A673 (cell line): ENCODE measurements at regions not wholly inside any gene's neighbourhood (a gene's known extent, or its start where the extent isn't known, plus 50 kb on each side); places are given as distances from the start of the nearest gene placed in this dataset.

Source experiments
- BruUV-seq: library from RNA; stranded (reverse); fragments of 400-500 nt; replicated peaks from 2 replicates; lab custom pipeline; 2021; lab: Mats Ljungman, UMichigan
- CTCF ChIA-PET: fragments of 300-600 bp; sonication (Branson Sonifier 250); formaldehyde crosslinking; loops from one replicate; lab custom pipeline; 2022; ENCODE audit warnings: antibody characterized with exemption; lab: Charles Lee
- POLR2A ChIA-PET: fragments of 300-600 bp; sonication (Branson Sonifier 250); formaldehyde crosslinking; loops from one replicate; lab custom pipeline; 2022; ENCODE audit warnings: antibody characterized with exemption; ENCODE audit not compliant: low non-redundant PET; lab: Charles Lee
- DNase-seq: peaks from one replicate; pipeline ENCODE4 v3.0.0-alpha.2; 2015; ENCODE audit warnings: low spot score
- H3K27ac ChIP-seq: fragments of 200-600 bp; sonication (generic); 2 replicates; pipeline ENCODE4 v1.5.1; 2016; ENCODE audit warnings: mixed run types, low read depth, mild to moderate bottlenecking, mixed read lengths, antibody characterized with exemption, low read length; ENCODE audit not compliant: poor library complexity, severe bottlenecking
- H3K27me3 ChIP-seq: fragments of 200-600 bp; sonication (generic); replicated peaks from 2 replicates; pipeline ENCODE4 v1.6.1; 2017; ENCODE audit warnings: mixed run types, low read depth, mild to moderate bottlenecking, mixed read lengths, antibody characterized with exemption, low read length; ENCODE audit not compliant: insufficient read depth, poor library complexity
- H3K36me3 ChIP-seq: fragments of 200-600 bp; sonication (generic); 2 replicates; pipeline ENCODE4 v1.6.1; 2016; ENCODE audit warnings: mixed run types, mild to moderate bottlenecking, mixed read lengths, antibody characterized with exemption, low read length; ENCODE audit not compliant: insufficient read depth, poor library complexity, severe bottlenecking
- H3K4me1 ChIP-seq: fragments of 200-600 bp; sonication (generic); 2 replicates; pipeline ENCODE4 v1.6.1; 2017; ENCODE audit warnings: mixed run types, mild to moderate bottlenecking, mixed read lengths, antibody characterized with exemption, low read length; ENCODE audit not compliant: insufficient read depth, poor library complexity, severe bottlenecking
- H3K4me3 ChIP-seq: fragments of 200-600 bp; sonication (generic); 2 replicates; pipeline ENCODE4 v1.5.1; 2016; ENCODE audit warnings: low read depth, mixed run types, mild to moderate bottlenecking, mixed read lengths, low read length; ENCODE audit not compliant: poor library complexity, severe bottlenecking
- H3K9me3 ChIP-seq: fragments of 200-600 bp; sonication (generic); 2 replicates; pipeline ENCODE4 v1.6.1; 2016; ENCODE audit warnings: mixed run types, low read depth, mild to moderate bottlenecking, mixed read lengths, antibody characterized with exemption, low read length; ENCODE audit not compliant: poor library complexity, severe bottlenecking
- CTCF ChIP-seq: fragments of 300-800, 200-600 bp; sonication (generic); conservative IDR thresholded peaks from 2 replicates; pipeline ENCODE4 v1.5.1; 2017; ENCODE audit warnings: low read depth, mild to moderate bottlenecking, antibody characterized with exemption, low read length, moderate library complexity, mixed read lengths
- EZH2 ChIP-seq: fragments of 200-600 bp; sonication (generic); IDR thresholded peaks from 2 replicates; pipeline ENCODE4 v1.6.1; 2017; ENCODE audit warnings: borderline replicate concordance, low read depth, mild to moderate bottlenecking, mixed read lengths, antibody characterized with exemption, low read length; ENCODE audit not compliant: poor library complexity, severe bottlenecking
- intact Hi-C: fragments of 100-400 bp; cut with micrococcal nuclease; formaldehyde crosslinking; loops from one replicate; pipeline ENCODE4 v1.10.0; 2022; ENCODE audit not compliant: unreplicated experiment

GRCh38 chr1:34361121-34361520, 184.4 kb downstream of the C1orf94 start:
- ChIA-PET POLR2A (no interaction called here), CTCF (no interaction called here)
- Histone ChIP-seq H3K9me3 (no peaks in the 10 kb centered on the region), H3K27ac (no peak overlapping the region), H3K36me3 (no peaks in the 10 kb centered on the region), H3K4me3 (no peak overlapping the region), H3K27me3 (peaks cover 27% of the 10 kb centered on the region), H3K4me1 (no peaks in the 10 kb centered on the region)
- intact Hi-C loops, result no loop called here
- DNase-seq, result no peak
- no peak for TF ChIP-seq EZH2
- TF ChIP-seq CTCF, result no peak
- no TSS peak for BruUV-seq

GRCh38 chr1:34361781-34362357, 185.2 kb downstream of the C1orf94 start:
- CTCF ChIA-PET, result no interaction called here
- DNase-seq, result no peak

GRCh38 chr1:34362949-34363348, 186.2 kb downstream of the C1orf94 start:
- BruUV-seq, result no TSS peak
- Histone ChIP-seq H3K27ac (no peak overlapping the region), H3K9me3 (no peaks in the 10 kb centered on the region), H3K27me3 (peaks cover 38% of the 10 kb centered on the region), H3K4me3 (no peak overlapping the region), H3K4me1 (no peaks in the 10 kb centered on the region), H3K36me3 (no peaks in the 10 kb centered on the region)
- intact Hi-C loops, result no loop called here
- ChIA-PET POLR2A (no interaction called here), CTCF (no interaction called here)
- DNase-seq, result no peak
- TF ChIP-seq CTCF (no peak), EZH2 (no peak)

More at GRCh38 chr1:34361781-34362357, 185.2 kb downstream of the C1orf94 start:
- Histone ChIP-seq H3K9me3 (no peaks in the 10 kb centered on the region), H3K4me3 (no peak overlapping the region), H3K27ac (no peak overlapping the region), H3K4me1 (no peaks in the 10 kb centered on the region), H3K36me3 (no peaks in the 10 kb centered on the region), H3K27me3 (peaks cover 34% of the 10 kb centered on the region)
- TF ChIP-seq EZH2 (no peak), CTCF (no peak)
- no TSS peak for BruUV-seq
- intact Hi-C loops, result no loop called here
- POLR2A ChIA-PET, result no interaction called here
